GM10248 (cell line): ENCODE measurements at regions not wholly inside any gene's neighbourhood (a gene's known extent, or its start where the extent isn't known, plus 50 kb on each side); places are given as distances from the start of the nearest gene placed in this dataset.

Experiments used
- CTCF ChIA-PET: fragments of 300-600 bp; sonication (Branson Sonifier 250); formaldehyde crosslinking; extraction: SDS; loops from one replicate; lab custom pipeline; 2021; ENCODE audit warnings: antibody characterized with exemption; lab: Yijun Ruan, JAX
- POLR2A ChIA-PET: fragments of 350-650 bp; sonication (Branson Sonifier 250); formaldehyde crosslinking; extraction: SDS; loops from one replicate; lab custom pipeline; 2020; ENCODE audit warnings: antibody characterized with exemption; lab: Yijun Ruan, JAX
- DNase-seq: peaks from one replicate; pipeline ENCODE4 v3.0.0; 2012; ENCODE audit errors: extremely low spot score
- TF ChIP-seq, protein P1 (sequence below): IDR thresholded peaks from 2 replicates; pipeline ENCODE4 v1.5.1; 2012; ENCODE audit warnings: mild to moderate bottlenecking, low read depth; ENCODE audit errors: extremely low read depth, missing control alignments, control extremely low read depth

DNA sequence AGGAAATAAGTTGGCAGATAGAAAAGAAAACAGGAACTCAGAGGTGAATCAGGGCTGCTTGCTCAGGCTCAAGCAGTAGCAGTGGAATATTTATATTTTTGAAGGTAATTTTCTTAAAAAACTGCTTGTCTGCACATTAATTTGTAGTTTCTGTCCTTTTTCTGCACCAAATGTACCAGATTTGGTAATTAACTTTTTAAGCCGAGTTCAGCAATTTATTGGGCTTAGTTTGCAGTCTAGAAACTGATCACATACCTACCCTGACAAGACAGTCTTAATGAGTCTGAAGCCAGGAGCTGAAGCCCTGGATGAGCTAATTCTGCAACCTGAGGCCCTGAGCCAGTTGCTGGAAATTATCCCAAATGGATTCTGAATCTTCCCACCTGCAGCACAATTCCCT is 647.0 kb downstream of the TDRD15 start:
- TF ChIP-seq, protein P1, sequence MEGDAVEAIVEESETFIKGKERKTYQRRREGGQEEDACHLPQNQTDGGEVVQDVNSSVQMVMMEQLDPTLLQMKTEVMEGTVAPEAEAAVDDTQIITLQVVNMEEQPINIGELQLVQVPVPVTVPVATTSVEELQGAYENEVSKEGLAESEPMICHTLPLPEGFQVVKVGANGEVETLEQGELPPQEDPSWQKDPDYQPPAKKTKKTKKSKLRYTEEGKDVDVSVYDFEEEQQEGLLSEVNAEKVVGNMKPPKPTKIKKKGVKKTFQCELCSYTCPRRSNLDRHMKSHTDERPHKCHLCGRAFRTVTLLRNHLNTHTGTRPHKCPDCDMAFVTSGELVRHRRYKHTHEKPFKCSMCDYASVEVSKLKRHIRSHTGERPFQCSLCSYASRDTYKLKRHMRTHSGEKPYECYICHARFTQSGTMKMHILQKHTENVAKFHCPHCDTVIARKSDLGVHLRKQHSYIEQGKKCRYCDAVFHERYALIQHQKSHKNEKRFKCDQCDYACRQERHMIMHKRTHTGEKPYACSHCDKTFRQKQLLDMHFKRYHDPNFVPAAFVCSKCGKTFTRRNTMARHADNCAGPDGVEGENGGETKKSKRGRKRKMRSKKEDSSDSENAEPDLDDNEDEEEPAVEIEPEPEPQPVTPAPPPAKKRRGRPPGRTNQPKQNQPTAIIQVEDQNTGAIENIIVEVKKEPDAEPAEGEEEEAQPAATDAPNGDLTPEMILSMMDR = no peak
- ChIA-PET POLR2A (no interaction called here), CTCF (no interaction called here)
- DNase-seq = no peak

DNA sequence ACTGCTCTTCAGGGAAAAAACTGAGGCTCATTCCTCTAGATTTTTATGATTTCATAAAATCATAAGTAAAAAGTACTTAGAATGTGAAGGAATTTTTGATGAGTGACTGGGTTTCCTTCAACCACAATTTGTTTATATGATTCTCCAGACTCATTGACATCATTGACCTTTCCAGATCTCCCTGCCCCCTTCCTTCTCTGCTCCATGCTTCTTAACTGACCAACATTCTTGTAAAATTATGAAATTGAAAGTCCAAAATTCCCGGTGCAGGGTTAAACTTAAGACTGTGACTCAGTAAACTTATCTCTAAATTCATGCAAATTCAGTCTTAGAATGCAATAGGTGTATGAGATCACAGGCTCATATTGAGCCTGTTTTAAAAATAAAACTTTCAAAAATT is 648.9 kb downstream of the TDRD15 start:
- DNase-seq = no peak
- POLR2A ChIA-PET = no interaction called here
- TF ChIP-seq, protein P1 = no peak
- CTCF ChIA-PET = no interaction called here

DNA sequence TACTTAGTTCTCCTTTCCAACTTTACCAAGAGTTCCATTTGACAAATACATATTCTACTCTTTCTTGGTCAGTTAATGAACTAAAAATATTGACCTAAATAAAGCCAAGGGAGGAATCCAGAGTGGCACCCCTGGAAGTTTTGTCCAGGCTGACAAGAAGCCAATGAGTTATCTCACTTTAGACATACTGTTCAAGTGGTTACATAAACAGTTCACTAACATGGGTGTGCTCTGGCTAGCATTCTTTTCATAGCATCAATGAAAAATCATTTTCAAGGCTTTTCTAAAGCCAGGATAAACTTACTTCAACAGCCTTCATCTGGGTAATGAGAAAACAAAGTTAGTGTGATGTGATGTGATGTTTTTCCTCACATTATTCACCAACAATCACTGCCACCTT is 649.4 kb downstream of the TDRD15 start:
- DNase-seq = no peak
- POLR2A ChIA-PET = no interaction called here
- TF ChIP-seq, protein P1 = no peak
- CTCF ChIA-PET = no interaction called here

DNA sequence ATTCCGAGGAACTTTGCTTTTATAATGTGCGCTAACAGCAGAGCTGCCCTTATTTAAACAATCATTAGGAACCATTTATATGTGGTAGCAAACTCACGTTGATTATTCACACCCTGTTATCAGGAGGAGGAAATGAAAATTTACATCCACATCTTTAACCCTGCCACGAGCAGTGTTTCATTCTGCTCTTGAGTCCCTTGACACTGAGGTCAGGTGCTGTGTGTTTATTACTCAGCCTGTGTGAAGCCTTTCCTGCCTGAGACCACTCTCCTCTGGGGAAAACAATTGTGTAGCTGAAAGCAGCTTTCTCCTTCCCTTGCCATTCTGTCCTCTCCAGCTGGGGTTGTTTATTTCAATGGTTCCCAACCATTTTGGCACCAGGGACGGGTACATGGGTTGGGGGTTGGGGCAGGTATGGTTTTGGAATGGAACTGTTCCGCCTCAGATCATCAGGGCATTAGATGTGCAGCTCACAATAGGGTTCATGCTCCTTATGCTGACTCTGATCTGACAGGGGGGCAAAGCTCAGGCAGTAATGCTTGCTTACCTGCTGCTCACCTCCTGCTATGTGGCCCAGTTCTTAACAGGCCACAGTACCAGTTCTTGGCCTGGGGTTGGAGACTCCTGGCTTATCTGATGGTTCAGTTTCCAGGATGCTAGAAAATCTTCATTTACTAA is 651.1 kb downstream of the TDRD15 start:
- TF ChIP-seq, protein P1 = no peak
- POLR2A ChIA-PET = no interaction called here
- DNase-seq = no peak
- CTCF ChIA-PET = interaction anchor here (1.4 kb wide), 1 partner anchor 9 kb away, joined by 4 read pairs; no protein-coding TSS in a partner anchor

DNA sequence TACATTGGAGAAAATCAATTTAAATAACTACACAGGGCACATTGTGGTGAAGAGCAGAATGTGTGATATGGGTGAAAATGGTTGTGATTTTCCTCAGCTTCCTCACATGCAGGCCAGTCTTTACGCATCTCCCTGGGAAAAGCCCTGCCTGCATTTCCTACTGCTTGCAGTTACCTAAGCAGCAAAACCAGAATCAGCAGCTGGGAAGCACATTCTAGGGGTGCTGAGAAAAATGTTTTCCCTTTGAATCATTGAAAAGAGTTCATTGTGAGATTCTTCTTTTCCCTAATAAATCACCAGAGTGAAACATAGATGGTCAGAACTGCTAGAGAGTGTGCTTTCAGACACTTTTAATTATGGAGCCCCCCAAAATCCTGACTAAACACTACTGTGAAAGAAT is 656.0 kb downstream of the TDRD15 start:
- no peak for DNase-seq
- ChIA-PET POLR2A (no interaction called here), CTCF (no interaction called here)
- TF ChIP-seq, protein P1 = no peak

DNA sequence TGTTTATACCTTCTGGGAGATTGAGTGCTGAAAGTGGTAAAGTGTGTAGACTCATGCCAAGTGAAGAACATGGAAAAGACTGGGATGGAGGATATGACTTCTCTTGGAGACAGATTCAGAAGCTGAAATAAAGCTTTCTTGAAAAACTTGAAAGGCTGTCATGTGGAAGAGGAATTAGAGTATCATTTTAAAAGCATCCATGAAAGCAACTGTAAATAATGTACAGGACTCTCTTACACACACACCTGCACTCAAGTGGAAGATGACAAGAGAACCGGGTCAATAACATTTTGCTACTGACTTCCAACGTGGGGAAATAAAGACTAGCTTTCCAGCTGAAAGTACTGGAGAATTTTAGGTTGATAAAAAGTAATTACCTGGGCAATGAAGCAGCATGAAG is 658.2 kb downstream of the TDRD15 start:
- POLR2A ChIA-PET = no interaction called here
- DNase-seq = no peak
- TF ChIP-seq, protein P1 = no peak
- CTCF ChIA-PET = interaction anchor here (0.9 kb wide), 1 partner anchor 16 kb away, joined by 3 read pairs; no protein-coding TSS in a partner anchor
